Omental fat pad (tissue), 3 donors: ENCODE measurements at regions not wholly inside any gene's neighbourhood (a gene's known extent, or its start where the extent isn't known, plus 50 kb on each side); places are given as distances from the start of the nearest gene placed in this dataset.

Experiments
- ATAC-seq: fragments of 150-250 bp; one replicate; pipeline ENCODE4 v1.9.1; 2016; ENCODE audit warnings: mild to moderate bottlenecking, moderate library complexity; ENCODE audit not compliant: low FRiP score
- DNase-seq: peaks from one replicate; pipeline ENCODE4 v3.0.0-alpha.2; 2019; ENCODE audit warnings: low spot score
- TF ChIP-seq, protein P1 (sequence below), 3 donors: fragments of 450-650 bp; IDR thresholded peaks; one replicate each; pipeline ENCODE4 v1.5.1; 2016 to 2017; ENCODE audit warnings: antibody characterized with exemption in 3 of 3, mild to moderate bottlenecking in 3 of 3, moderate library complexity in 2 of 3

DNA sequence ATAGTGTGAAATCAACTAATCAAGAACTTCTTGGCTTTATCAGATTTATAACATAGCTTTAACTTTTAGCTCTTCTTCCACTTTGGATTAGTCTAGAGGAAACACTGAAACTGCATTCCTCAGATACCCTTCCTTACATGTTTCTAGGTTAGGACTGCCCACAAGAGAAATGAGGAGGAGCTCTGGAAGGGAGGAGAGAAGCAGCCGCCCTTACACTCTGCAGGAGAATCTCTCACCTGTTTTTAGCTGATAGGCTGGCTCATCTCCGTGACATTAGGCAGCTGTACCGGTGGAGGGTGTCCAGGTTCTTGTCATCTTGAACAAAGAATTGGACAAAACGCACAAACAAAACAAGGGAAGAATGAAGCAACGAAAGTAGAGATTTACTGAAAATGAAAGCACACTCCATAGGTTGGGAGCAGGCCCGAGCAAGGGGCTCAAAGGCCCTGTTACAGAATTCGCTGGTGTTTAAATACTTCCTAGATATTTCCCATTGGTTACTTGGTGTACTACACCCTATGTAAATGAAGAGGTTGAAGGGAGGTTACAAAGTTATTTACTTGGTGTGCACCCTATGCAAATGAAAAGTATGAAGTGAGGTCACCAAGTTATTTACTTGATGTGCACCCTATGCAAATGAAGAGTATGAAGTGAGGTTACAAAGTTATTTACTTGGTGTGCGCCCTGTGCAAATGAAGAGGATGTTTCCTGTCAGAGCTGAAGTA lies 524.9 kb upstream of the CHRM3 start:
- DNase-seq, result no peak
- no peak for ATAC-seq
- TF ChIP-seq, protein P1, sequence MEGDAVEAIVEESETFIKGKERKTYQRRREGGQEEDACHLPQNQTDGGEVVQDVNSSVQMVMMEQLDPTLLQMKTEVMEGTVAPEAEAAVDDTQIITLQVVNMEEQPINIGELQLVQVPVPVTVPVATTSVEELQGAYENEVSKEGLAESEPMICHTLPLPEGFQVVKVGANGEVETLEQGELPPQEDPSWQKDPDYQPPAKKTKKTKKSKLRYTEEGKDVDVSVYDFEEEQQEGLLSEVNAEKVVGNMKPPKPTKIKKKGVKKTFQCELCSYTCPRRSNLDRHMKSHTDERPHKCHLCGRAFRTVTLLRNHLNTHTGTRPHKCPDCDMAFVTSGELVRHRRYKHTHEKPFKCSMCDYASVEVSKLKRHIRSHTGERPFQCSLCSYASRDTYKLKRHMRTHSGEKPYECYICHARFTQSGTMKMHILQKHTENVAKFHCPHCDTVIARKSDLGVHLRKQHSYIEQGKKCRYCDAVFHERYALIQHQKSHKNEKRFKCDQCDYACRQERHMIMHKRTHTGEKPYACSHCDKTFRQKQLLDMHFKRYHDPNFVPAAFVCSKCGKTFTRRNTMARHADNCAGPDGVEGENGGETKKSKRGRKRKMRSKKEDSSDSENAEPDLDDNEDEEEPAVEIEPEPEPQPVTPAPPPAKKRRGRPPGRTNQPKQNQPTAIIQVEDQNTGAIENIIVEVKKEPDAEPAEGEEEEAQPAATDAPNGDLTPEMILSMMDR (IDR thresholded peaks at IDR 0.05), result no peak

- DNase-seq, result no peak
- TF ChIP-seq, protein P1 (IDR thresholded peaks at IDR 0.05), result no peak
- ATAC-seq, result no peak
These were observed 552.4 kb upstream of the CHRM3 start for GRCh38 chr1:238833919-238834318.

DNA sequence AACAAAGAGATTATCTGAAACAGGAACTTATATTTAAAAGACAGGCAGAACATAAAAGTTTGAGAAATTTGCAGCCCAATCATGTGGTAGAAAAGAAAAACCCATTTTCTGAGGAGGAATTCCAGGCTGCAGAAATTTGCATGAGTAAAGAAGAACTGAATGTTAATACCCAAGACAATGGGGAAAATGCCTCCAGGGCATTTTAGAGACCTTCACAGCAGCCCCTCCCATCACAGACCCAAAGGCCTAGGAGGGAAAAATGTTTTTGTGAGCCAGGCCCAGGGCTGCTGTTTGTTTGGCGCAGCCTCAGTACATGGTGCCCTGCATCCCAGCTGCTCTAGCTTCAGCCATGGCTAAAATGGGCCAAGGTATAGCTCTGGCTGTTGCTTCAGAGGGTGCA lies 554.3 kb upstream of the CHRM3 start:
- no peak for ATAC-seq

GRCh38 chr1:238830036-238830611 lies 556.2 kb upstream of the CHRM3 start:
- ATAC-seq, result no peak
- TF ChIP-seq, protein P1 (IDR thresholded peaks at IDR 0.05), result no peak
- DNase-seq, result no peak

More for the DNA sequence above, 554.3 kb upstream of the CHRM3 start:
- DNase-seq, result no peak
- TF ChIP-seq, protein P1 (IDR thresholded peaks at IDR 0.05), result no peak

GRCh38 chr1:238826891-238827290 lies 559.5 kb upstream of the CHRM3 start:
- ATAC-seq, result no peak
- TF ChIP-seq, protein P1 (IDR thresholded peaks at IDR 0.05), result no peak
- DNase-seq, result no peak

DNA sequence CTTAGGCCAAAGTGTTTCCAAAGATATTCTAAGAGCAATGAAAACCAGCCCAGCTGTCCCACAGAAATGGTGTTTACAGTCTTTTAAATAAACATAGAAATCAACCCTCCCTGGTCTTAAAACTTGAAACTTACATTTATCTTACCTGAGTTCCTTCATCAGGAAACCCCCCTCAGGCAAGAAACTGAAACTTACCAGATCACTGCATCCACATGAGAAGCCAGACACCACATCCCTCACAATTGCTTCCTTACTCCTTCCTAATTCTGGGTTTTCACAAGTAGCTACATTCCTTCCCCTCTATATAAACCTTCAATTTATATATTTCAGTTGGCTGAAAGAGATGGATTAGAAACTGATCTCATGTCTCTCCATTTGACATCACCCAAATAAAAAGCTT lies 563.0 kb upstream of the CHRM3 start:
- TF ChIP-seq, protein P1 (IDR thresholded peaks at IDR 0.05), result no peak
- DNase-seq (no peak), ATAC-seq (no peak)
